GM18508 (cell line): ENCODE measurements at regions not wholly inside any gene's neighbourhood (a gene's known extent, or its start where the extent isn't known, plus 50 kb on each side); places are given as distances from the start of the nearest gene placed in this dataset.

Experiments
- ATAC-seq: cut with Tn5 transposase; IDR thresholded peaks from one replicate; pipeline ENCODE4 v1.9.1; 2021; ENCODE audit warnings: moderate number of reproducible peaks; ENCODE audit not compliant: insufficient read depth, unreplicated experiment

GRCh38 chr20:18957328-18957727 lies 143.7 kb downstream of the SCP2D1 start:
- ATAC-seq = no peak

GRCh38 chr20:18971121-18971520 lies 157.5 kb downstream of the SCP2D1 start:
- ATAC-seq = no peak

GRCh38 chr20:18971574-18971973 lies 158.0 kb downstream of the SCP2D1 start:
- ATAC-seq = no peak

- ATAC-seq = no peak
These were observed 158.8 kb downstream of the SCP2D1 start for GRCh38 chr20:18972251-18972876.

- ATAC-seq = no peak
These were observed 160.1 kb downstream of the SCP2D1 start for GRCh38 chr20:18973529-18974173.

GRCh38 chr20:18974660-18975059 lies 161.1 kb downstream of the SCP2D1 start:
- ATAC-seq = no peak

GRCh38 chr20:18977441-18977840 lies 163.9 kb downstream of the SCP2D1 start:
- no peak for ATAC-seq

GRCh38 chr20:18978311-18978710 lies 164.7 kb downstream of the SCP2D1 start:
- no peak for ATAC-seq

GRCh38 chr20:18979132-18979531 lies 165.5 kb downstream of the SCP2D1 start:
- ATAC-seq = no peak

GRCh38 chr20:18981962-18982539 lies 168.5 kb downstream of the SCP2D1 start:
- no peak for ATAC-seq

GRCh38 chr20:18983796-18984195 lies 170.2 kb downstream of the SCP2D1 start:
- ATAC-seq = no peak

GRCh38 chr20:18984238-18985200 lies 170.9 kb downstream of the SCP2D1 start:
- ATAC-seq = no peak

- ATAC-seq = no peak
These were observed 172.0 kb downstream of the SCP2D1 start for GRCh38 chr20:18985551-18985950.

GRCh38 chr20:18986146-18986830 lies 172.7 kb downstream of the SCP2D1 start:
- ATAC-seq = no peak

- no peak for ATAC-seq
These were observed 173.5 kb downstream of the SCP2D1 start for GRCh38 chr20:18986895-18987580.

- ATAC-seq = no peak
These were observed 174.3 kb downstream of the SCP2D1 start for GRCh38 chr20:18987781-18988360.

- no peak for ATAC-seq
These were observed 175.1 kb downstream of the SCP2D1 start for GRCh38 chr20:18988701-18989100.

- no peak for ATAC-seq
These were observed 176.3 kb downstream of the SCP2D1 start for GRCh38 chr20:18989736-18990474.

GRCh38 chr20:18991012-18991411 lies 177.4 kb downstream of the SCP2D1 start:
- ATAC-seq = no peak
